NCI-H1092 (cell line): ENCODE measurements at regions not wholly inside any gene's neighbourhood (a gene's known extent, or its start where the extent isn't known, plus 50 kb on each side); places are given as distances from the start of the nearest gene placed in this dataset.
A peak's percentile ranks its signal among the peaks of the same experiment; 100 is the strongest.

ENCODE experiments used
- DNase-seq: peaks from one replicate; lab custom pipeline; 2025; lab: John Stamatoyannopoulos, UW

DNA sequence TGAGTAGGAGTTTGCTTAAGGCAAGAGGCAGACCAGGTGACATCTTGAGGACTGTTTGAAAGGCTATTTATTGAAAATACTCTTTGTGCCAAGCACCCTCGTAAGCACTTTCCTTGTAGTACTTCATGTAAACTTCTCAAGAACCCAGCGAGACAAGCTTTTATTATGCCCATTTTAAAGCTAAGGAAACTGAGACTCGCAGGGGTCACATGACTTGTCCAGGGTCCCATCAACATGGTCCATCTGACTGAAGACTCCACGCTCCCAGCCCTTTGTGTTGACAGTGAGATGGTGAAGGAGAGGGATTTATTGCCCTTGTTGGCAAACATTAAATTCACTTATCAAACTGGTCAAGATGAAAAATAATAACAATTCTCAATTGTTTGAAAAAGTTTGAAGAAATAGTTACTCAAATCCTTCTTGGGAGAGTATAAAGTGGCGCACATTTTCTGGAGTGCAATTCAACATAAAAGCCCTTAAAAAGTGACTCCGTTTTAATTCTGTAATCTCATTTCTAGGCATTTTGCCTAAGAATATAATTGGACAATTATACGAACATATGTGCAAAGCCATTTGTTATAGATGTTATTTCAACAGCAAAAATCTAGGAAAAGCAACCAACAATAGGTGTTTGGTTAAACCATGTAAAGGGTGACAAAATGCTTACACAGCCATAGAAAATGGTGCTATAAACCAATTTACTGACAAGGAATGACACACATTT is 270.5 kb upstream of the NCKAP5 start:
- no peak for DNase-seq

GRCh38 chr2:133839677-133840076 is 271.4 kb upstream of the NCKAP5 start:
- DNase-seq, result no peak

GRCh38 chr2:133840761-133841160 is 272.5 kb upstream of the NCKAP5 start:
- no peak for DNase-seq

- no peak for DNase-seq
Measured at GRCh38 chr2:133841900-133842299, 273.6 kb upstream of the NCKAP5 start.

DNA sequence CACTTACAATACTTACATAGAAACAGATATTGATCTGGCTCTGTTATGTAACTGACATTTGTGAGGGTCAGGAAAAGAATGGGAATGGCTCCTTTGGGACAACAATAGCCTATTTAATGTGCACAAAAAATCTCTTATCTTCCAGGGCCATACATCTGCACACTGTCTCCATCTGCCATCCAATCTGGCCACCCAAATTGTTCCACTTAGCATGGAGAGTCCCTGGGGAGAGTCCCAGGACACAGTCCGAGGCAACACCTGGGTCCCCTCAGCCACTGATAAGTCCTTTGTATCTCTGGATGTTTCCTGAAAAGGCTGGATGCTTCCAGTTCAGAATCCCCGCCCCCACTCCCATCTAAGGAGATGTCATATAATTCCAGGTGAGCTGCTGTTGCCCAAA is 274.2 kb upstream of the NCKAP5 start:
- no peak for DNase-seq

DNA sequence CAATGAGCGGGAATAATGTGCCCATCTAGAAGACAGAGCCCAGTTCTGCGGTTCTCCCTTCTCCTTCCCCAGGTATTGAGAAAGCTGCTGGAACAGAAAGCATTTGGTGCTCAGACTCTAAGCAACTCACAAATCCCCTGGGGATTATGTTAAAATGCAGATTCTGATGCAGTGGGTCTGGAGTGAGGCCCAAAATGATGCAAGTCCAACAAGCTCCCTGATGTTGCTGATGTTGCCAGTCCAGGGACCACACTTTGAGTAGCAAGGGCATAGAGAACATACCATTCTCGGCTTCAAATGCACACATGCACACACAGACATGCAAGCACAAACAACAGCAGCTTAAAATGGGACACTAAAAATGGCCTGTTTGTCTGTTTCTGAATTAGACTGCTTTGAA is 274.8 kb upstream of the NCKAP5 start:
- no peak for DNase-seq

- DNase-seq, result no peak
Measured at GRCh38 chr2:133843551-133843950, 275.3 kb upstream of the NCKAP5 start.

DNA sequence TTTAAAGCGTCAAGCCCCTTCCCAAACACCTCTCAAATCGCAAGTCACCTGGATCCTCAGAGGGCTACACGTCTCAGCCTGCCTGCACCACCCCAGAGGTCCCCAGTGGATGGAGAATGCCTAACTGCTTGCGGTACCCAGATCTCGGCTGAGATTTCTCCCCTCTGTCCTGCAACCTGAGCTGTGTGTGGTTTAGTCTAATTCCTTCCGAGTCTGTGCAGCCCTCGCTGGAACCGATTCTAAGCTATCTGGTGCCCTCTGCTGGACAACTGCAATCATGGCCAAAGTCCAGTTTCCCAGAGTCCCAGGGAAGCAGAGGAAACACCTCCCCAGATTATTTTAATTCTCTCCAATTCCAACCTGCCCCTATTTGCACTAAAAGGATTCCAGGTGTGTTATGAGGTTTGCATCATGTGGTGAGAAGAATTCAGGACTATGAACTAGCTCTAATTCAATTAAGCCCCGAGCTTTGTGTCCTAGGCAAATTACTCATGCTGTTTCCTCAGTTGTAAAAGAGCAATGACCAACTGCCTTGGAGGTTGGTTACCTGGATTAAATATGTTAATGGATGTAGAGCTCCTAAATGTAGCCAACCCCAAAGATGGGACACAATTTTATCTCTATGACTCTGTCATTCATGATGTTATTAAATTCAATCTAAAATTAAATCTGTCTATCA is 276.1 kb upstream of the NCKAP5 start:
- peak; percentile 30 for DNase-seq

GRCh38 chr2:133846476-133846875 is 278.2 kb upstream of the NCKAP5 start:
- DNase-seq, result no peak

- DNase-seq, result no peak
Measured at GRCh38 chr2:133847591-133847990, 279.3 kb upstream of the NCKAP5 start.

DNA sequence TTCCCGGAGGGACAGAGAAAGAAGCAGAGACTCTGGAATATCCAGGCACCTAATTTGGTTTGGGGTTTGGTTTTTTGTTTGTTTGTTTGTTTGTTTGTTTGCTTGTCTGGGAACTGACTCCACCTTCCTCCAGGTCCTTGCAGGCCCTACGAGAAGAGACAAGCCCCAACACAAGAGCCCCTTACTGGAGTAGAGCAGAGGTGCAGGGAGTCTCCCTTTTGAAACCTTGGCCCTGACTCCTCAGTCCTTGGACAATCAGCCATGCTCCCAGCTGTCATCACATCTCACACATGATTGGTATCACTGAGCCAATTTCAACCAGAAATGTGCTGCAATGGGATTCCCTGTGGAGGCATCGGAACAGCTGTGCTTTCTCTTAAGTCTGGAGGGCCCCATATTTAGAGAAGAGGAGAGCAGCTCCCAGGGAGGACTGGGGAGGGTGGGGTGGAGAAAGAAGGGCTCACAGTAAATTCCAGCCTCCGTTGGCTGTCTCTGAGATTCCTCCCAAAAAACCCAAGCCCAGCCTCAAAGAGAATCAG is 279.9 kb upstream of the NCKAP5 start:
- DNase-seq, result no peak

- DNase-seq, result no peak
Measured at GRCh38 chr2:133849341-133849740, 281.1 kb upstream of the NCKAP5 start.

DNA sequence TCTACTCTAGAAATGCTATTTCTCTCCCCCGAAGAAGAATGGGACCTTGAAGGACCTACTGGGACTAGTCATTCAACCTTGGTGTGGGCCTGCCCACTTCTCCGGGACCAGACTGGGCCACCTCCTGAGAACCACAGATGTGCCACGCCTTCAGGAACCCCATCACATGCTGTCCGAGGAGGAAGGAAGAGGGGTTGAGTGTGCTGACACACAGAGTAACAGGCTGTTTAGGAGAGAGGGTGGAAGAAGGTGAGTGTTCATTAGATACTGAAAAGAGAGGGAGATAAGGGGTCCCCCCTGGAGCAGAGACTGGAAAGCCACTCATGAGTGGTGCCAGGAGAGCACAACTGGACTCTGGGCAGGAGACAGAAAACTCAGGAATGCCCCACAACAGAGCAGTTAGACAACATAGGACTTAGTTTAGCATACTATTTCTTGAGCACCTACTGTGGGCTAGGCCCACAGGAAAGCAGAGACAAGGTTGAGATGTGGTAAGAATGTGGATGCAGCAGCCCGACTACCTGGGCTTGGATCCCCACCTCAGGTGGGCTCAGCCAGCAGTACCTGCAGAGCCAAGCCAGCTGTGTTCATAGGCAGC is 286.4 kb upstream of the NCKAP5 start:
- DNase-seq, result no peak

DNA sequence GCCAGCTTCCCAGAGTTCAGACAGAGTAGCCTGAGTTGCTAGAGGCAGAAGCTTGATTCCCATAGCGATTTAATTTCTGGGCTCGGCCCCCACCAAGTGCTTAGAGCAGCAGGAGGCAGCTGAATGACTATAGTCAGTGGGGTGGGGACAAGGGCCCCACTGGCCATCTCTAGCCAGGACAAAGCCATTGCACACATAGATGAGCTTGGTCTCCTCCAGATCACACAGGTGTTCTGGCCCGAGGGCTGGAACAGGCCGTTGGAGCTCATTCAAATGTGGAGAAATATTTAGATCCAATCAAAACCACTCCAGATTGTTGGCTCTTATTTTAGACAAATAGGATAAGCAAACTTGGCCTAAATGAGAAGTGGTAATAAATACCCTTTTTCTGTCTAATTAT is 287.3 kb upstream of the NCKAP5 start:
- DNase-seq, result no peak

GRCh38 chr2:133856678-133857077 is 288.4 kb upstream of the NCKAP5 start:
- no peak for DNase-seq

GRCh38 chr2:133859578-133859977 is 291.3 kb upstream of the NCKAP5 start:
- no peak for DNase-seq

DNA sequence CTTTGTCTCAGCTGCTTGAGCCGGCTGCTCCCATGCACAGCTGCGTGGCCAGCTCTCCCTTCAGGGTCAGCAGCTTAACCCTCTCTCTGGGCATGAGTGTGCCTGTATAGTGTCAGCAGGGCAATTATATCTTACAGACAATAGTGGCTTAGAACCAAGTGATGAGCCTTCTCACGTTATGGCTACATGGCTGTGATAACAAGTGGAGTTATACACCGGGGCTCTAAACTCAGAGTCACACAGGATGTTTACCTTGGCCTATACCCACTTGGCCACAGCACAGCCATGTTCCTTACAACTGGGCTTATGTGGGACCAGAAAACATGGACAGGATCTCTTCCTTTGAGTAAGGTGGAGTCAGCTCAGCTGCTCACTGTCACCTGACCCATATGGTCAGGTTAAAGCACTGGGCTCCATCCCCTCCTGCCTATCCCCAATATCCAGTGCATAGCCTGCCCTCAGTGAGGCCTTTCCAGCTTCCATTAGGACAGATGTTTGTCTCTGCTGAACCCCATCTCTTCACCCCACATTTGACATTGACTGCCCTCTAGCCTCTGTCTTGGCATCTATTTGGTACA is 294.2 kb upstream of the NCKAP5 start:
- DNase-seq, result no peak

- DNase-seq, result no peak
Measured at GRCh38 chr2:133863106-133863800, 295.0 kb upstream of the NCKAP5 start.

DNA sequence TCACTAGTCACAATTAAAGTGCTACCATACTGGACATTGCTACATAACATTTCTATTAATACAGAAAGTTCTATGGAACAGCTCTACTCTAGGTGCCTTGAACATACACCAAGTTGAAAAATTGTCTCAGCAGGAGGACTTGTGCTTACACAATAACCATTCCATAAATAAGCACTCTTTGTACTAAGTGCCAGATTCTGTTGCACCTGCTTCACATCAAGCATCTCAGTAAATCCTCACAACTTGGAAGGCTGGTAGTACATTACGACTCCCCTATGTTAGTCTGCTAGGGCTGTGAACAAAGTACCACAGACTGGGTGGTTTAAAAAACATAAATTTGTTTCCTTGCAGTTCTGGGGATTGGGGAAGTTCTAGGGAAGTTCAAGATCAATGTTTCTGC is 296.9 kb upstream of the NCKAP5 start:
- no peak for DNase-seq

DNA sequence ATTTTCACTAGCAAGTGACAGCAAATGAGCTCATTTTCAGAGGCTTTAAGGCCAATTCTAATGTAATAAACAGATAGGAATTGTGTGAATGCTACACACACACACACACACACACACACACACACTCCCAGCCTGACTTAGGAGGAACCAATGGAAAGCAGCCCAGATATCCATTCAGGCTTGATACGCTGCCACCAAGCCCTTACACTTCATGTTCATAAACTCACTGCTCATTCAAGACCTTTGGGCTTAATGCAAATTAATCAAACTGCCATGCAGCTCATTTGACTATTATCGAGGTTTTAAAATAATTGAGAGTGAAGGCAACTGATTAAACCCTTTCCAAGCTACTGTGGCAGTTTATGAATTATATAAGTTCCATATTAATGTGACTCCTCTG is 298.9 kb upstream of the NCKAP5 start:
- DNase-seq, result no peak

- DNase-seq, result no peak
Measured at GRCh38 chr2:133871545-133872209, 303.4 kb upstream of the NCKAP5 start.

GRCh38 chr2:133878326-133878725 is 310.1 kb upstream of the NCKAP5 start:
- DNase-seq, result no peak
